DOHH2 (cell line): ENCODE measurements at regions not wholly inside any gene's neighbourhood (a gene's known extent, or its start where the extent isn't known, plus 50 kb on each side); places are given as distances from the start of the nearest gene placed in this dataset.

Experiments used
- H3F3A ChIP-seq: fragments of 200-600 bp; sonication (generic), shearing (Covaris generic); 2 replicates; pipeline ENCODE4 v1.6.0; 2016; ENCODE audit warnings: antibody characterized with exemption, mild to moderate bottlenecking; ENCODE audit not compliant: control insufficient read depth, insufficient read depth
- H3K27ac ChIP-seq: fragments of 200-600 bp; sonication (generic); 2 replicates; pipeline ENCODE4 v1.5.1; 2014; ENCODE audit warnings: low read depth, mild to moderate bottlenecking, low read length, moderate library complexity
- H3K27me3 ChIP-seq: fragments of 200-600 bp; sonication (generic); 2 replicates; pipeline ENCODE4 v1.6.1; 2014; ENCODE audit warnings: mild to moderate bottlenecking, low read length, mixed read lengths; ENCODE audit not compliant: control insufficient read depth
- H3K36me3 ChIP-seq: fragments of 200-600 bp; sonication (generic); 2 replicates; pipeline ENCODE4 v1.6.1; 2014; ENCODE audit warnings: mild to moderate bottlenecking, low read length, moderate library complexity, mixed read lengths; ENCODE audit not compliant: control insufficient read depth
- H3K4me1 ChIP-seq: fragments of 200-600 bp; sonication (generic); 2 replicates; pipeline ENCODE4 v1.6.1; 2014; ENCODE audit warnings: mild to moderate bottlenecking, low read length, mixed read lengths; ENCODE audit not compliant: control insufficient read depth
- H3K4me2 ChIP-seq: fragments of 200-600 bp; sonication (generic); 2 replicates; pipeline ENCODE4 v1.6.0; 2014; ENCODE audit warnings: mild to moderate bottlenecking, low read length, moderate library complexity
- H3K4me3 ChIP-seq: fragments of 200-600 bp; sonication (generic); 2 replicates; pipeline ENCODE4 v1.5.1; 2014; ENCODE audit warnings: mild to moderate bottlenecking, low read length, mixed read lengths
- H3K79me2 ChIP-seq: fragments of 200-600 bp; sonication (generic); 2 replicates; pipeline ENCODE4 v1.6.1; 2014; ENCODE audit warnings: mild to moderate bottlenecking, low read length, mixed read lengths; ENCODE audit not compliant: control insufficient read depth
- H3K9me2 ChIP-seq: fragments of 200-600 bp; sonication (generic); replicated peaks from 2 replicates; pipeline ENCODE4 v1.6.1; 2014; ENCODE audit warnings: mild to moderate bottlenecking, low read length, mixed read lengths; ENCODE audit not compliant: control insufficient read depth
- H3K9me3 ChIP-seq: fragments of 200-600 bp; sonication (generic); 2 replicates; pipeline ENCODE4 v1.6.1; 2014; ENCODE audit warnings: antibody characterized with exemption, low read length, mixed read lengths; ENCODE audit not compliant: control insufficient read depth, insufficient read depth
- H4K20me1 ChIP-seq: fragments of 200-600 bp; sonication (generic); 2 replicates; pipeline ENCODE4 v1.6.0; 2014; ENCODE audit warnings: low read depth, mild to moderate bottlenecking, antibody characterized with exemption, low read length, moderate library complexity; ENCODE audit not compliant: control insufficient read depth, insufficient read depth
- EZH2phosphoT487 ChIP-seq: fragments of 200-600 bp; sonication (generic); IDR thresholded peaks from 2 replicates; pipeline ENCODE4 v1.6.1; 2017; ENCODE audit warnings: borderline replicate concordance, mild to moderate bottlenecking, antibody characterized with exemption, low read length, moderate library complexity, mixed read lengths
- TF ChIP-seq, protein P1 (sequence below): fragments of 200-600 bp; sonication (generic); IDR thresholded peaks from one replicate; pipeline ENCODE4 v1.5.1; 2014; ENCODE audit warnings: antibody characterized with exemption, mild to moderate bottlenecking, low read depth, low read length; ENCODE audit not compliant: poor library complexity, severe bottlenecking

- H4K20me1 ChIP-seq, result no peaks in the 10 kb centered on the region
- no peaks in the 10 kb centered on the region for H3K9me3 ChIP-seq
- H3K79me2 ChIP-seq, result no peaks in the 10 kb centered on the region
- no peak overlapping the region for H3K4me3 ChIP-seq
- no peak overlapping the region for H3K4me2 ChIP-seq
- no peak overlapping the region for H3K27ac ChIP-seq
- no peaks in the 10 kb centered on the region for H3K4me1 ChIP-seq
- H3K9me2 ChIP-seq, result no peaks in the 10 kb centered on the region
- no peak for TF ChIP-seq EZH2phosphoT487
- TF ChIP-seq, protein P1, sequence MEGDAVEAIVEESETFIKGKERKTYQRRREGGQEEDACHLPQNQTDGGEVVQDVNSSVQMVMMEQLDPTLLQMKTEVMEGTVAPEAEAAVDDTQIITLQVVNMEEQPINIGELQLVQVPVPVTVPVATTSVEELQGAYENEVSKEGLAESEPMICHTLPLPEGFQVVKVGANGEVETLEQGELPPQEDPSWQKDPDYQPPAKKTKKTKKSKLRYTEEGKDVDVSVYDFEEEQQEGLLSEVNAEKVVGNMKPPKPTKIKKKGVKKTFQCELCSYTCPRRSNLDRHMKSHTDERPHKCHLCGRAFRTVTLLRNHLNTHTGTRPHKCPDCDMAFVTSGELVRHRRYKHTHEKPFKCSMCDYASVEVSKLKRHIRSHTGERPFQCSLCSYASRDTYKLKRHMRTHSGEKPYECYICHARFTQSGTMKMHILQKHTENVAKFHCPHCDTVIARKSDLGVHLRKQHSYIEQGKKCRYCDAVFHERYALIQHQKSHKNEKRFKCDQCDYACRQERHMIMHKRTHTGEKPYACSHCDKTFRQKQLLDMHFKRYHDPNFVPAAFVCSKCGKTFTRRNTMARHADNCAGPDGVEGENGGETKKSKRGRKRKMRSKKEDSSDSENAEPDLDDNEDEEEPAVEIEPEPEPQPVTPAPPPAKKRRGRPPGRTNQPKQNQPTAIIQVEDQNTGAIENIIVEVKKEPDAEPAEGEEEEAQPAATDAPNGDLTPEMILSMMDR, result no peak
- no peaks in the 10 kb centered on the region for H3F3A ChIP-seq
- no peaks in the 10 kb centered on the region for H3K36me3 ChIP-seq
- no peaks in the 10 kb centered on the region for H3K27me3 ChIP-seq
Measured at GRCh38 chr4:100913685-100914084, 395.9 kb upstream of the EMCN start.

- Histone ChIP-seq H3K4me3 (no peak overlapping the region), H4K20me1 (no peaks in the 10 kb centered on the region), H3K79me2 (no peaks in the 10 kb centered on the region), H3K4me1 (no peaks in the 10 kb centered on the region), H3F3A (no peaks in the 10 kb centered on the region), H3K4me2 (no peak overlapping the region), H3K36me3 (no peaks in the 10 kb centered on the region), H3K9me2 (no peaks in the 10 kb centered on the region), H3K27ac (no peak overlapping the region), H3K27me3 (no peaks in the 10 kb centered on the region), H3K9me3 (no peaks in the 10 kb centered on the region)
- TF ChIP-seq, protein P1, result no peak
- TF ChIP-seq EZH2phosphoT487, result no peak
Measured at GRCh38 chr4:100908540-100908939, 390.7 kb upstream of the EMCN start.

- Histone ChIP-seq H3F3A (no peaks in the 10 kb centered on the region), H3K9me2 (no peaks in the 10 kb centered on the region), H3K9me3 (no peaks in the 10 kb centered on the region), H3K4me2 (no peak overlapping the region), H3K79me2 (no peaks in the 10 kb centered on the region), H4K20me1 (no peaks in the 10 kb centered on the region), H3K36me3 (no peaks in the 10 kb centered on the region), H3K4me1 (no peaks in the 10 kb centered on the region), H3K4me3 (no peak overlapping the region), H3K27ac (no peak overlapping the region), H3K27me3 (no peaks in the 10 kb centered on the region)
- TF ChIP-seq EZH2phosphoT487, result no peak
- TF ChIP-seq, protein P1, result peak; percentile 33
Measured at GRCh38 chr4:100907465-100908454, 389.9 kb upstream of the EMCN start.
